HepG2 (cell line): ENCODE measurements at regions not wholly inside any gene's neighbourhood (a gene's known extent, or its start where the extent isn't known, plus 50 kb on each side); places are given as distances from the start of the nearest gene placed in this dataset.

Experiments
- FIP1L1 ChIP-seq: fragments of 200-400 bp; formaldehyde crosslinking; IDR thresholded peaks from 2 replicates; pipeline ENCODE4 v1.6.1; 2018; ENCODE audit warnings: low read depth, mild to moderate bottlenecking, low read length, moderate library complexity, borderline replicate concordance; ENCODE audit not compliant: insufficient read depth
- MIER2 ChIP-seq: IDR thresholded peaks from 2 replicates; pipeline ENCODE4 v1.6.1; 2016; ENCODE audit warnings: missing biosample characterization, missing genetic modification reagents
- RFX5 ChIP-seq: IDR thresholded peaks from 2 replicates; pipeline ENCODE4 v1.6.1; 2011; ENCODE audit warnings: low read depth, low read length, improper control_type of control experiment
- SUZ12 ChIP-seq: fragments of 150-350 bp; IDR thresholded peaks from 2 replicates; pipeline ENCODE4 v1.6.1; 2014; ENCODE audit warnings: low read depth, low read length
- ZFP36 ChIP-seq: fragments of 150-350 bp; IDR thresholded peaks from 2 replicates; pipeline ENCODE4 v1.6.1; 2018; ENCODE audit warnings: borderline replicate concordance, low read length, low read depth; ENCODE audit not compliant: partially characterized antibody
- ZNF274 ChIP-seq: sonication (generic); formaldehyde crosslinking; IDR thresholded peaks from 2 replicates; pipeline ENCODE4 v1.5.1; 2020; ENCODE audit warnings: mild to moderate bottlenecking, missing genetic modification reagents
- ZSCAN29 ChIP-seq: sonication (generic); formaldehyde crosslinking; conservative IDR thresholded peaks from 2 replicates; pipeline ENCODE4 v1.4.0; 2020; ENCODE audit warnings: mild to moderate bottlenecking, missing genetic modification reagents
- TF ChIP-seq, protein P1 (sequence below): sonication (generic); IDR thresholded peaks from 2 replicates; pipeline ENCODE4 v1.6.1; 2016; ENCODE audit warnings: low read depth, borderline replicate concordance
- TF ChIP-seq, protein P2 (sequence below): sonication (generic); formaldehyde crosslinking; IDR thresholded peaks from 2 replicates; pipeline ENCODE4 v1.5.0; 2020; ENCODE audit warnings: mild to moderate bottlenecking, missing genetic modification reagents, moderate library complexity

DNA sequence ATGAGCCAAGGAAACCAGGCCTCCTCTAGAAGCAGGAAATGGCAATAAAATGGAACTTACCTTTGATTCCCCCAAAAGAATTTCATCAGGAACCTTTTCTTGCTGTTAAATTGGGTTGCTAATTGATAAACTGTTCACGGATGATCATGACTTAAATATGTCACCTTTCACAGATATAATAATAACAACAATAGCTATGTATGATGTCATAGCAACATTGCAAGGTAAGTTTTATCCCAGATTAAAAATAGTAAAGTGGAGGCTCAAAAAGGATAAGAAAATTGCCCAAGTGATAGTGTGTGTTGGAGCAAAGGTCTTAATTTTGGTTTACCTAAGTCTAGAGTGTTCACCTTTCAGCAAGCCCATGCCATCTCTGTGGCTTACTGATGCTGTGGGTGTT lies 357.6 kb upstream of the CELF2 start:
- no peak for TF ChIP-seq MIER2 (CRISPR knock-in tag)
- no peak for TF ChIP-seq SUZ12
- TF ChIP-seq, protein P1, sequence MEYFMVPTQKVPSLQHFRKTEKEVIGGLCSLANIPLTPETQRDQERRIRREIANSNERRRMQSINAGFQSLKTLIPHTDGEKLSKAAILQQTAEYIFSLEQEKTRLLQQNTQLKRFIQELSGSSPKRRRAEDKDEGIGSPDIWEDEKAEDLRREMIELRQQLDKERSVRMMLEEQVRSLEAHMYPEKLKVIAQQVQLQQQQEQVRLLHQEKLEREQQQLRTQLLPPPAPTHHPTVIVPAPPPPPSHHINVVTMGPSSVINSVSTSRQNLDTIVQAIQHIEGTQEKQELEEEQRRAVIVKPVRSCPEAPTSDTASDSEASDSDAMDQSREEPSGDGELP: no peak
- TF ChIP-seq ZSCAN29 (CRISPR knock-in tag): no peak
- TF ChIP-seq ZNF274 (CRISPR knock-in tag): no peak
- TF ChIP-seq FIP1L1: no peak
- TF ChIP-seq, protein P2, sequence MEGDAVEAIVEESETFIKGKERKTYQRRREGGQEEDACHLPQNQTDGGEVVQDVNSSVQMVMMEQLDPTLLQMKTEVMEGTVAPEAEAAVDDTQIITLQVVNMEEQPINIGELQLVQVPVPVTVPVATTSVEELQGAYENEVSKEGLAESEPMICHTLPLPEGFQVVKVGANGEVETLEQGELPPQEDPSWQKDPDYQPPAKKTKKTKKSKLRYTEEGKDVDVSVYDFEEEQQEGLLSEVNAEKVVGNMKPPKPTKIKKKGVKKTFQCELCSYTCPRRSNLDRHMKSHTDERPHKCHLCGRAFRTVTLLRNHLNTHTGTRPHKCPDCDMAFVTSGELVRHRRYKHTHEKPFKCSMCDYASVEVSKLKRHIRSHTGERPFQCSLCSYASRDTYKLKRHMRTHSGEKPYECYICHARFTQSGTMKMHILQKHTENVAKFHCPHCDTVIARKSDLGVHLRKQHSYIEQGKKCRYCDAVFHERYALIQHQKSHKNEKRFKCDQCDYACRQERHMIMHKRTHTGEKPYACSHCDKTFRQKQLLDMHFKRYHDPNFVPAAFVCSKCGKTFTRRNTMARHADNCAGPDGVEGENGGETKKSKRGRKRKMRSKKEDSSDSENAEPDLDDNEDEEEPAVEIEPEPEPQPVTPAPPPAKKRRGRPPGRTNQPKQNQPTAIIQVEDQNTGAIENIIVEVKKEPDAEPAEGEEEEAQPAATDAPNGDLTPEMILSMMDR (CRISPR knock-in tag): no peak
- TF ChIP-seq ZFP36: no peak
- no peak for TF ChIP-seq RFX5
